ENCODE measurements at regions not wholly inside any gene's neighbourhood (a gene's known extent, or its start where the extent isn't known, plus 50 kb on each side); places are given as distances from the start of the nearest gene placed in this dataset.
"Not testable (repeated sequence)": the region's sequence is repeated elsewhere in the genome, so short reads cannot be mapped to it uniquely, and the experiment has no call there.

DNA sequence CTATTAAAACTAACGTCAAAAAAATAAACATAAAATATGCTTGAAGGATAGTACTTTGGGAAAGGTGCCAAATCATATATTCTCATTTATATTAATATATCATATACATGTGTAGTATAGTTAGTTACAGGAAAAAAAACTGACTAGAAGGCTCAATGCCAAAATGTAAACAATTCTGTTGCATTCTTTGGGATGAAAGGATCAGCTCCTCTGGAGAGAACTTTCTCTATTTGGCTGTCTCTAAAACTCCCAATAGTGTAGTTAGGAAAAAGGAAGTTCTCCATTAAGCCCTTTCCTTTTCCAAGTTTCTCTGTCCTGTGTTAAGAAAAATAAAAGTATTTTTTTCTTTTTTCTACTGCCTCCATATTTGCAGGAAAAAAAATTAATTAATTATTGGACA, 86.5 kb upstream of the BTN3A2 start:
- Histone ChIP-seq H3K79me2 (ENCODE audit: insufficient read depth, low read length) (no peaks in the 10 kb centered on the region), H3K27me3 (ENCODE audit: low read length) (no peaks in the 10 kb centered on the region), H3K9ac (ENCODE audit: low read length) (no peak overlapping the region), H3K27ac (ENCODE audit: low read depth, low read length) (no peak overlapping the region), H3K9me2 (replicated peaks; ENCODE audit: insufficient read depth, low read length) (no peaks in the 10 kb centered on the region), H3K9me3 (ENCODE audit: insufficient read depth, low read length) (no peaks in the 10 kb centered on the region), H3F3A (ENCODE audit: insufficient read depth) (peaks cover 38% of the 10 kb centered on the region), H2AFZ (ENCODE audit: low read depth, low read length, severe bottlenecking) (no peak overlapping the region), H3K36me3 (ENCODE audit: low read length) (no peaks in the 10 kb centered on the region), H3K4me3 (ENCODE audit: insufficient read depth, low read length, poor library complexity, severe bottlenecking) (no peak overlapping the region), H3K4me2 (ENCODE audit: low read depth, low read length, poor library complexity, severe bottlenecking) (no peak overlapping the region), H4K20me1 (ENCODE audit: low read depth, low read length) (no peaks in the 10 kb centered on the region)
- TF ChIP-seq, protein P1, sequence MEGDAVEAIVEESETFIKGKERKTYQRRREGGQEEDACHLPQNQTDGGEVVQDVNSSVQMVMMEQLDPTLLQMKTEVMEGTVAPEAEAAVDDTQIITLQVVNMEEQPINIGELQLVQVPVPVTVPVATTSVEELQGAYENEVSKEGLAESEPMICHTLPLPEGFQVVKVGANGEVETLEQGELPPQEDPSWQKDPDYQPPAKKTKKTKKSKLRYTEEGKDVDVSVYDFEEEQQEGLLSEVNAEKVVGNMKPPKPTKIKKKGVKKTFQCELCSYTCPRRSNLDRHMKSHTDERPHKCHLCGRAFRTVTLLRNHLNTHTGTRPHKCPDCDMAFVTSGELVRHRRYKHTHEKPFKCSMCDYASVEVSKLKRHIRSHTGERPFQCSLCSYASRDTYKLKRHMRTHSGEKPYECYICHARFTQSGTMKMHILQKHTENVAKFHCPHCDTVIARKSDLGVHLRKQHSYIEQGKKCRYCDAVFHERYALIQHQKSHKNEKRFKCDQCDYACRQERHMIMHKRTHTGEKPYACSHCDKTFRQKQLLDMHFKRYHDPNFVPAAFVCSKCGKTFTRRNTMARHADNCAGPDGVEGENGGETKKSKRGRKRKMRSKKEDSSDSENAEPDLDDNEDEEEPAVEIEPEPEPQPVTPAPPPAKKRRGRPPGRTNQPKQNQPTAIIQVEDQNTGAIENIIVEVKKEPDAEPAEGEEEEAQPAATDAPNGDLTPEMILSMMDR (IDR thresholded peaks at IDR 0.05; ENCODE audit: insufficient read depth, low read length, poor library complexity, severe bottlenecking): no peak
- no peak for TF ChIP-seq EZH2phosphoT487 (conservative IDR thresholded peaks at IDR 0.05; ENCODE audit: low read length)

DNA sequence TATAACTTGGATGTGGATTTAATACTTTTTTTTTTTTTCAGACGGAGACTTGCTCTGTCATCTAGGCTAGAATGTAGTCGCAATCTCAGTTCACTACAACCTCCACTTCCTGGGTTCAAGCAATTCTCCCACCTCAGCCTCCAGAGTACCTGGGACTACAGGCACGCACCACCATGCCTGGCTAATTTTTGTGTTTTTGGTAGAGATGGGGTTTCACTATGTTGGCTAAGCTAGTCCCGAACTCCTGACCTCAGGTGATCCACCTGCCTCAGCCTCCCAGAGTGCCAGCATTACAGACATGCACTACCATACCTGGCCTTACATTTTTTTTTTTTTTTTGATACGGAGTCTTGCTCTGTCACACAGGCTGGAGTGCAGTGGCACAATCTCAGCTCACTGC, 85.6 kb upstream of the BTN3A2 start:
- not testable (repeated sequence) for H3K27ac ChIP-seq (ENCODE audit: low read depth, low read length); H3K9ac ChIP-seq (ENCODE audit: low read length); H3K9me2 ChIP-seq (replicated peaks; ENCODE audit: insufficient read depth, low read length)

DNA sequence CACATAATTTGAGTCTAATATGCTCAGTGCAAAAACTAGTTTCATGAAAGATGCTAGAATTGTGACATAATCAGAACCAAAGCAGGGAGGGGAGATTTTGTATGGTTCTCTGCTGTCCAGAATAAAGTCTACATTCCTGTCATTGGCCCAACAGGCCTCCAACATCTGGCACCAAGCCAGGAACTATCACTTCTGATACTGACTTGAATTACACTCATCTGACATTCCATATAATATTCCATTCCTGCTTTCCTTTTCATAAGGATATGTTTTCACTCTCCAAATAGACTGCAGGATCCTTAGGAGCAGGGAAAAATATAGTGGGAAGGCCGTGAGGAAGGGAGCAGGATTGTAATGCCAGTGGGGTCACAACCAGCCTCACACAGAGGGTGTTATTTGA, 84.6 kb upstream of the BTN3A2 start:
- no peaks in the 10 kb centered on the region for H3K79me2 ChIP-seq (ENCODE audit: insufficient read depth, low read length)
- H3K4me2 ChIP-seq (ENCODE audit: low read depth, low read length, poor library complexity, severe bottlenecking): no peak overlapping the region
- no peak overlapping the region for H2AFZ ChIP-seq (ENCODE audit: low read depth, low read length, severe bottlenecking)
- TF ChIP-seq, protein P1 (IDR thresholded peaks at IDR 0.05; ENCODE audit: insufficient read depth, low read length, poor library complexity, severe bottlenecking): no peak
- TF ChIP-seq EZH2phosphoT487 (conservative IDR thresholded peaks at IDR 0.05; ENCODE audit: low read length): no peak
- no peak overlapping the region for H3K27ac ChIP-seq (ENCODE audit: low read depth, low read length)
- peaks cover 40% of the 10 kb centered on the region for H3F3A ChIP-seq (ENCODE audit: insufficient read depth)
- no peaks in the 10 kb centered on the region for H3K36me3 ChIP-seq (ENCODE audit: low read length)
- no peak overlapping the region for H3K4me3 ChIP-seq (ENCODE audit: insufficient read depth, low read length, poor library complexity, severe bottlenecking)
- no peaks in the 10 kb centered on the region for H3K9me2 ChIP-seq (replicated peaks; ENCODE audit: insufficient read depth, low read length)
- no peaks in the 10 kb centered on the region for H3K9me3 ChIP-seq (ENCODE audit: insufficient read depth, low read length)
- no peaks in the 10 kb centered on the region for H4K20me1 ChIP-seq (ENCODE audit: low read depth, low read length)
- no peaks in the 10 kb centered on the region for H3K27me3 ChIP-seq (ENCODE audit: low read length)
- H3K9ac ChIP-seq (ENCODE audit: low read length): no peak overlapping the region

More for the DNA sequence above, 85.6 kb upstream of the BTN3A2 start:
- H3K36me3 ChIP-seq (ENCODE audit: low read length); H3K79me2 ChIP-seq (ENCODE audit: insufficient read depth, low read length); H3K9me3 ChIP-seq (ENCODE audit: insufficient read depth, low read length); H3K4me3 ChIP-seq (ENCODE audit: insufficient read depth, low read length, poor library complexity, severe bottlenecking); H3K27me3 ChIP-seq (ENCODE audit: low read length); H4K20me1 ChIP-seq (ENCODE audit: low read depth, low read length); H2AFZ ChIP-seq (ENCODE audit: low read depth, low read length, severe bottlenecking); H3K4me2 ChIP-seq (ENCODE audit: low read depth, low read length, poor library complexity, severe bottlenecking): not testable (repeated sequence)
- peaks cover 37% of the 10 kb centered on the region for H3F3A ChIP-seq (ENCODE audit: insufficient read depth)

DNA sequence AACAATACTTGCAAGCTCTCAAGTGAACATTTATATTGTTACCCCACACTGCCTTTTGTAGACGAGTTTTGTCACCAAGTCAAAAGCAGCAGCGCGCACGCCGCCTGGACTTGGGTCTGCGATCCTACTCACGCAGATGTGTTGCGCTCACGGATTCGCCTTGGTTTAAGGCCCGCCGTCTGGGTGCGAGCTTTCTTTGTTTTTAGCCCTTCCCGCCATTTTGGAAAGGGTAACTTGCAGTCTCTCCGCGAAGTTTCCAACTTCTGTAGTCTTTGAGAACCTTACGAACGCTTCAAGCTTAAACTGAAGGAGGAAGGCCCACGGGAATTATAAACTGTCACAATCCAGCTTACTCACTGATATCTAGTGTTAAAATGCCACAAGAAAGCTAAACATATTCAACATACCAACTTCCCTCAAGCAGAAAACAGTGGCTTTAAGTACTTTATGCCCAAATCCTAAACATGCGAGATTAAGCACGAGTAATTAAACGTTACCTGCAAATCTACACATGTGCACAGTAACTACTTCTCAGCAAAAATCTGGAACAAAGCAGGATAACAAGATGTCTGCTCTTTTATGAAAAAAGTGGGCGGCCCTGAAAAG, 80.4 kb upstream of the BTN3A2 start:
- peaks cover 49% of the 10 kb centered on the region for H3F3A ChIP-seq (ENCODE audit: insufficient read depth)
- H3K4me3 ChIP-seq (ENCODE audit: insufficient read depth, low read length, poor library complexity, severe bottlenecking): peak overlapping the region; percentile 58
- peak overlapping the region; percentile 75 for H3K9ac ChIP-seq (ENCODE audit: low read length)
- H4K20me1 ChIP-seq (ENCODE audit: low read depth, low read length): no peaks in the 10 kb centered on the region
- peak overlapping the region; percentile 90 for H3K4me2 ChIP-seq (ENCODE audit: low read depth, low read length, poor library complexity, severe bottlenecking)
- peak overlapping the region; percentile 22 for H2AFZ ChIP-seq (ENCODE audit: low read depth, low read length, severe bottlenecking)
- peak overlapping the region; percentile 93 for H3K27ac ChIP-seq (ENCODE audit: low read depth, low read length)
- H3K27me3 ChIP-seq (ENCODE audit: low read length): no peaks in the 10 kb centered on the region
- no peak for TF ChIP-seq EZH2phosphoT487 (conservative IDR thresholded peaks at IDR 0.05; ENCODE audit: low read length)
- TF ChIP-seq, protein P1 (IDR thresholded peaks at IDR 0.05; ENCODE audit: insufficient read depth, low read length, poor library complexity, severe bottlenecking): no peak
- H3K36me3 ChIP-seq (ENCODE audit: low read length): peaks cover 18% of the 10 kb centered on the region
- H3K9me3 ChIP-seq (ENCODE audit: insufficient read depth, low read length): peaks cover 18% of the 10 kb centered on the region; the same call in 1 of the 2 replicates
- no peaks in the 10 kb centered on the region for H3K9me2 ChIP-seq (replicated peaks; ENCODE audit: insufficient read depth, low read length)
- H3K79me2 ChIP-seq (ENCODE audit: insufficient read depth, low read length): no peaks in the 10 kb centered on the region

All from SU-DHL-6 (cell line).